K562 (cell line): ENCODE measurements at regions not wholly inside any gene's neighbourhood (a gene's known extent, or its start where the extent isn't known, plus 50 kb on each side); places are given as distances from the start of the nearest gene placed in this dataset.

Source experiments
- ATAC-seq: fragments of 200-7000 bp; cut with Tn5 transposase; 3 replicates; pipeline ENCODE4 v1.9.1; 2020; ENCODE audit warnings: moderate library complexity
- BruUV-seq: library from RNA; stranded (reverse); fragments of 400-500 nt; replicated peaks from 2 replicates; lab custom pipeline; 2021; lab: Mats Ljungman, UMichigan
- CTCF ChIA-PET: fragments of 300-600 bp; formaldehyde crosslinking; extraction: SDS; loops from one replicate; lab custom pipeline; 2021; ENCODE audit warnings: low intra/inter-chr PET ratio; lab: Yijun Ruan, JAX
- POLR2A ChIA-PET: fragments of 300-600, 350-650 bp; sonication (Branson Sonifier 250); formaldehyde crosslinking; extraction: SDS; loops from one replicate; lab custom pipeline; 2021; ENCODE audit warnings: antibody characterized with exemption, inconsistent platforms; lab: Yijun Ruan, JAX
- DNase-seq, 4 experiments: peaks; one replicate each; pipeline versions ENCODE4 v3.0.0 to v3.0.0-alpha.2; 2011 to 2018; ENCODE audit warnings: low spot score in 3 of 4, mixed read lengths in 3 of 4; ENCODE audit errors: extremely low read depth in 1 of 4
- FAIRE-seq: peaks from 2 replicates; lab custom pipeline; 2011; peaks lifted over from hg19 to GRCh38; lab: Jason Lieb, UNC
- H2AFZ ChIP-seq: 2 replicates; pipeline ENCODE4 v1.6.0; 2011; ENCODE audit warnings: low read depth, low read length, control low read depth, inconsistent platforms
- H3K27ac ChIP-seq: fragments of 200-600 bp; 3 replicates; pipeline ENCODE4 v1.8.0; 2011; ENCODE audit warnings: low read depth, mild to moderate bottlenecking, control low read depth, inconsistent platforms, low read length, moderate library complexity, mixed read lengths; ENCODE audit errors: extremely low read depth
- H3K27me3 ChIP-seq, 2 experiments: fragments of 300-600 bp in 1 of 2; 2 replicates in 1 of 2; 3 replicates in 1 of 2; pipeline versions ENCODE4 v1.6.0 to v1.8.0; 2011; ENCODE audit warnings: inconsistent platforms in 2 of 2, low read length in 2 of 2, mild to moderate bottlenecking in 1 of 2, mixed read lengths in 1 of 2, moderate library complexity in 1 of 2; ENCODE audit not compliant: control insufficient read depth in 2 of 2, insufficient read depth in 2 of 2
- H3K36me3 ChIP-seq: fragments of 300-600 bp; 3 replicates; pipeline ENCODE4 v1.8.0; 2011; ENCODE audit warnings: mild to moderate bottlenecking, low read length, inconsistent platforms; ENCODE audit not compliant: control insufficient read depth, insufficient read depth
- H3K4me1 ChIP-seq, 2 experiments: fragments of 200-600 bp in 1 of 2; replicated peaks in 1 of 2; 2 replicates in 1 of 2; 3 replicates in 1 of 2; pipeline versions ENCODE4 v1.5.1 to v1.8.0; 2011; ENCODE audit warnings: inconsistent platforms in 2 of 2, low read length in 2 of 2, mild to moderate bottlenecking in 1 of 2, mixed read lengths in 1 of 2, moderate library complexity in 1 of 2; ENCODE audit not compliant: control insufficient read depth in 2 of 2, insufficient read depth in 2 of 2
- H3K4me2 ChIP-seq: 2 replicates; pipeline ENCODE4 v1.6.1; 2011; ENCODE audit warnings: low read length, control low read depth, inconsistent platforms, mixed read lengths; ENCODE audit not compliant: insufficient read depth
- H3K4me3 ChIP-seq: fragments of 200-600 bp; sonication (generic), shearing (Covaris generic); 2 replicates; pipeline ENCODE4 v1.5.1; 2016; ENCODE audit warnings: control low read depth, inconsistent platforms
- H3K79me2 ChIP-seq: fragments of 200-600 bp; 3 replicates; pipeline ENCODE4 v1.8.0; 2011; ENCODE audit warnings: low read length, inconsistent platforms; ENCODE audit not compliant: control insufficient read depth, insufficient read depth
- H3K9ac ChIP-seq, 2 experiments: 2 replicates each; pipeline versions ENCODE4 v1.6.0 to v1.6.1; 2011; ENCODE audit warnings: low read depth in 2 of 2, low read length in 2 of 2, control low read depth in 1 of 2, inconsistent platforms in 1 of 2, mild to moderate bottlenecking in 1 of 2, mixed read lengths in 1 of 2; ENCODE audit not compliant: insufficient read depth in 1 of 2
- H3K9me1 ChIP-seq: one replicate; pipeline ENCODE4 v1.6.0; 2011; ENCODE audit warnings: inconsistent platforms, mild to moderate bottlenecking, low read length, moderate library complexity; ENCODE audit not compliant: control insufficient read depth, insufficient read depth
- H3K9me3 ChIP-seq: replicated peaks from 2 replicates; pipeline ENCODE4 v1.5.1; 2011; ENCODE audit warnings: low read depth, low read length, inconsistent platforms; ENCODE audit not compliant: control insufficient read depth, insufficient read depth
- H4K20me1 ChIP-seq: replicated peaks from 2 replicates; pipeline ENCODE4 v1.6.1; 2011; ENCODE audit warnings: low read length, inconsistent platforms, mixed read lengths; ENCODE audit not compliant: control insufficient read depth, insufficient read depth
- GTF2A2 ChIP-seq: IDR thresholded peaks from 2 replicates; pipeline ENCODE4 v1.6.1; 2016; ENCODE audit warnings: mild to moderate bottlenecking, missing genetic modification characterization, missing compliant biosample characterization
- LARP7 ChIP-seq: fragments of 450-650 bp; IDR thresholded peaks from 2 replicates; pipeline ENCODE4 v1.6.1; 2016
- RAD51 ChIP-seq: fragments of 450-650 bp; IDR thresholded peaks from 2 replicates; pipeline ENCODE4 v1.7.1; 2016; ENCODE audit warnings: low read depth, mild to moderate bottlenecking, borderline replicate concordance
- TAF9B ChIP-seq: fragments of 450-650 bp; IDR thresholded peaks from 2 replicates; pipeline ENCODE4 v1.6.1; 2018; ENCODE audit warnings: mild to moderate bottlenecking; ENCODE audit not compliant: partially characterized antibody
- TARDBP ChIP-seq: fragments of 450-650 bp; IDR thresholded peaks from 2 replicates; pipeline ENCODE4 v1.6.1; 2016
- ZEB2 ChIP-seq: fragments of 450-650 bp; IDR thresholded peaks from 2 replicates; pipeline ENCODE4 v1.6.1; 2016
- WGBS: fragments of 100-300 bp; shearing (Covaris generic); methylation state at CpG from one replicate; pipeline ENCODE4 v1.1.6; 2016; ENCODE audit warnings: low coverage, mixed read lengths; ENCODE audit not compliant: insufficient coverage; ENCODE audit errors: missing lambda C conversion rate; 5-methylcytosine and 5-hydroxymethylcytosine counted together
- in situ Hi-C: fragments of 300-500 bp; cut with MboI; formaldehyde crosslinking; loops from 4 replicates; pipeline ENCODE4 v1.15.0; 2018; ENCODE audit warnings: inconsistent platforms, mixed read lengths
- intact Hi-C: fragments of 100-400 bp; cut with micrococcal nuclease; formaldehyde crosslinking; loops from 2 replicates; pipeline ENCODE4 v1.14.2; 2022
- TF ChIP-seq, protein P1 (sequence below), 3 experiments: fragments of 200-800 bp in 1 of 3; sonication (Bioruptor generic) in 1 of 3; sonication (generic) in 1 of 3; formaldehyde crosslinking in 1 of 3; IDR thresholded peaks; 2 replicates each; pipeline versions ENCODE4 v1.6.1 to v1.8.0; 2016 to 2022; ENCODE audit warnings: mild to moderate bottlenecking in 2 of 3, missing compliant biosample characterization in 2 of 3, missing genetic modification characterization in 2 of 3, missing genetic modification reagents in 1 of 3
- TF ChIP-seq, protein P2 (sequence below): fragments of 150-350 bp; conservative IDR thresholded peaks from 2 replicates; pipeline ENCODE4 v1.6.1; 2014; ENCODE audit warnings: low read length
- TF ChIP-seq, protein P3 (sequence below): fragments of 450-650 bp; IDR thresholded peaks from 2 replicates; pipeline ENCODE4 v1.6.1; 2016; ENCODE audit warnings: borderline replicate concordance
- TF ChIP-seq, protein P4 (sequence below): fragments of 450-650 bp; formaldehyde crosslinking; IDR thresholded peaks from 2 replicates; pipeline ENCODE4 v1.4.0; 2022; ENCODE audit warnings: missing genetic modification characterization
- TF ChIP-seq, protein P5 (sequence below): fragments of 250-450 bp; sonication (Bioruptor Pico); IDR thresholded peaks from 2 replicates; pipeline ENCODE4 v1.5.0; 2021; ENCODE audit warnings: mild to moderate bottlenecking, borderline replicate concordance
- TF ChIP-seq, protein P6 (sequence below): fragments of 250-450 bp; sonication (Bioruptor Pico); IDR thresholded peaks from 2 replicates; pipeline ENCODE4 v1.4.0; 2020; ENCODE audit warnings: mild to moderate bottlenecking

DNA sequence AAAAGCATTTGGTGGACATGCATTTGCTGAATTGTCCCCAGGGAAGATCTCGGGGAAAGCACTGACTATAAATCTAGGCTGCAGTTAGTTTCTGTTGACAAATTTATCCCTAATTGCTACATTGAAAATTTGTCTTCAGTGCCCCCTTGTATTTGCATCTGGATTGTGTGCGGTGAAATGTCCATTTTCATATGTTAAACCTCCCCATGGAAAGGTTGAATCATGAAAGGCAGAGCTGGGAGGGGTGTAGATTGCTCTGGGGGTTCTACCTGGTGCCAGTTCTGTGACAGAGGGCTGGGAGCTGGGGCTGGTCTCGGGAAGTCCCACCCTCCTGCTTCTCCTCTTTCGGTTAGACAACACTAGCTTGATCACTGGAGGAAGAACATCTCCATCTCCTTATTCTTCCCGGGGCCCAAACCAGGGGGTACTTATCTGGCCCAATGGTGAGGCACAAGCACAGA is 101.9 kb downstream of the GADD45G start:
- no peak overlapping the region for H3K9ac ChIP-seq
- H3K4me1 ChIP-seq: no peaks in the 10 kb centered on the region
- H3K9me3 ChIP-seq: no peaks in the 10 kb centered on the region
- no peaks in the 10 kb centered on the region; a peak in 1 of 5 replicates for H3K27me3 ChIP-seq
- 0% methylated on average over 3 of the region's 5 CpGs for WGBS
- no peak overlapping the region for H3K27ac ChIP-seq
- no peaks in the 10 kb centered on the region for H3K9me1 ChIP-seq
- H2AFZ ChIP-seq: no peak overlapping the region
- H3K4me3 ChIP-seq: no peak overlapping the region
- DNase-seq (no peak), ATAC-seq (no peak), FAIRE-seq (no peak)
- H3K79me2 ChIP-seq: no peaks in the 10 kb centered on the region
- ChIA-PET CTCF (no interaction called here), POLR2A (no interaction called here)
- no peaks in the 10 kb centered on the region for H3K36me3 ChIP-seq
- BruUV-seq: no TSS peak
- H3K4me2 ChIP-seq: no peak overlapping the region
- no peaks in the 10 kb centered on the region for H4K20me1 ChIP-seq
- in situ Hi-C loops (no loop called here), intact Hi-C loops (no loop called here)
- TF ChIP-seq ZEB2 (no peak), LARP7 (no peak), GTF2A2 (tag) (no peak), RAD51 (no peak), TAF9B (no peak), TARDBP (no peak)
- TF ChIP-seq, protein P1, sequence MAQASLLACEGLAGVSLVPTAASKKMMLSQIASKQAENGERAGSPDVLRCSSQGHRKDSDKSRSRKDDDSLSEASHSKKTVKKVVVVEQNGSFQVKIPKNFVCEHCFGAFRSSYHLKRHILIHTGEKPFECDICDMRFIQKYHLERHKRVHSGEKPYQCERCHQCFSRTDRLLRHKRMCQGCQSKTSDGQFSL (CRISPR knock-in tag; IDR thresholded peaks at IDR 0.05): no peak
- TF ChIP-seq, protein P1 (tag; IDR thresholded peaks at IDR 0.05): no peak
- TF ChIP-seq, protein P2, sequence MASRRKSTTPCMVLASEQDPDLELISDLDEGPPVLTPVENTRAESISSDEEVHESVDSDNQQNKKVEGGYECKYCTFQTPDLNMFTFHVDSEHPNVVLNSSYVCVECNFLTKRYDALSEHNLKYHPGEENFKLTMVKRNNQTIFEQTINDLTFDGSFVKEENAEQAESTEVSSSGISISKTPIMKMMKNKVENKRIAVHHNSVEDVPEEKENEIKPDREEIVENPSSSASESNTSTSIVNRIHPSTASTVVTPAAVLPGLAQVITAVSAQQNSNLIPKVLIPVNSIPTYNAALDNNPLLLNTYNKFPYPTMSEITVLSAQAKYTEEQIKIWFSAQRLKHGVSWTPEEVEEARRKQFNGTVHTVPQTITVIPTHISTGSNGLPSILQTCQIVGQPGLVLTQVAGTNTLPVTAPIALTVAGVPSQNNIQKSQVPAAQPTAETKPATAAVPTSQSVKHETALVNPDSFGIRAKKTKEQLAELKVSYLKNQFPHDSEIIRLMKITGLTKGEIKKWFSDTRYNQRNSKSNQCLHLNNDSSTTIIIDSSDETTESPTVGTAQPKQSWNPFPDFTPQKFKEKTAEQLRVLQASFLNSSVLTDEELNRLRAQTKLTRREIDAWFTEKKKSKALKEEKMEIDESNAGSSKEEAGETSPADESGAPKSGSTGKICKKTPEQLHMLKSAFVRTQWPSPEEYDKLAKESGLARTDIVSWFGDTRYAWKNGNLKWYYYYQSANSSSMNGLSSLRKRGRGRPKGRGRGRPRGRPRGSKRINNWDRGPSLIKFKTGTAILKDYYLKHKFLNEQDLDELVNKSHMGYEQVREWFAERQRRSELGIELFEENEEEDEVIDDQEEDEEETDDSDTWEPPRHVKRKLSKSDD: no peak
- TF ChIP-seq, protein P3, sequence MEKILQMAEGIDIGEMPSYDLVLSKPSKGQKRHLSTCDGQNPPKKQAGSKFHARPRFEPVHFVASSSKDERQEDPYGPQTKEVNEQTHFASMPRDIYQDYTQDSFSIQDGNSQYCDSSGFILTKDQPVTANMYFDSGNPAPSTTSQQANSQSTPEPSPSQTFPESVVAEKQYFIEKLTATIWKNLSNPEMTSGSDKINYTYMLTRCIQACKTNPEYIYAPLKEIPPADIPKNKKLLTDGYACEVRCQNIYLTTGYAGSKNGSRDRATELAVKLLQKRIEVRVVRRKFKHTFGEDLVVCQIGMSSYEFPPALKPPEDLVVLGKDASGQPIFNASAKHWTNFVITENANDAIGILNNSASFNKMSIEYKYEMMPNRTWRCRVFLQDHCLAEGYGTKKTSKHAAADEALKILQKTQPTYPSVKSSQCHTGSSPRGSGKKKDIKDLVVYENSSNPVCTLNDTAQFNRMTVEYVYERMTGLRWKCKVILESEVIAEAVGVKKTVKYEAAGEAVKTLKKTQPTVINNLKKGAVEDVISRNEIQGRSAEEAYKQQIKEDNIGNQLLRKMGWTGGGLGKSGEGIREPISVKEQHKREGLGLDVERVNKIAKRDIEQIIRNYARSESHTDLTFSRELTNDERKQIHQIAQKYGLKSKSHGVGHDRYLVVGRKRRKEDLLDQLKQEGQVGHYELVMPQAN: no peak
- TF ChIP-seq, protein P4, sequence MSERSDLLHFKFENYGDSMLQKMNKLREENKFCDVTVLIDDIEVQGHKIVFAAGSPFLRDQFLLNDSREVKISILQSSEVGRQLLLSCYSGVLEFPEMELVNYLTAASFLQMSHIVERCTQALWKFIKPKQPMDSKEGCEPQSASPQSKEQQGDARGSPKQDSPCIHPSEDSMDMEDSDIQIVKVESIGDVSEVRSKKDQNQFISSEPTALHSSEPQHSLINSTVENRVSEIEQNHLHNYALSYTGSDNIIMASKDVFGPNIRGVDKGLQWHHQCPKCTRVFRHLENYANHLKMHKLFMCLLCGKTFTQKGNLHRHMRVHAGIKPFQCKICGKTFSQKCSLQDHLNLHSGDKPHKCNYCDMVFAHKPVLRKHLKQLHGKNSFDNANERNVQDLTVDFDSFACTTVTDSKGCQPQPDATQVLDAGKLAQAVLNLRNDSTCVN (CRISPR knock-in tag): no peak
- TF ChIP-seq, protein P5, sequence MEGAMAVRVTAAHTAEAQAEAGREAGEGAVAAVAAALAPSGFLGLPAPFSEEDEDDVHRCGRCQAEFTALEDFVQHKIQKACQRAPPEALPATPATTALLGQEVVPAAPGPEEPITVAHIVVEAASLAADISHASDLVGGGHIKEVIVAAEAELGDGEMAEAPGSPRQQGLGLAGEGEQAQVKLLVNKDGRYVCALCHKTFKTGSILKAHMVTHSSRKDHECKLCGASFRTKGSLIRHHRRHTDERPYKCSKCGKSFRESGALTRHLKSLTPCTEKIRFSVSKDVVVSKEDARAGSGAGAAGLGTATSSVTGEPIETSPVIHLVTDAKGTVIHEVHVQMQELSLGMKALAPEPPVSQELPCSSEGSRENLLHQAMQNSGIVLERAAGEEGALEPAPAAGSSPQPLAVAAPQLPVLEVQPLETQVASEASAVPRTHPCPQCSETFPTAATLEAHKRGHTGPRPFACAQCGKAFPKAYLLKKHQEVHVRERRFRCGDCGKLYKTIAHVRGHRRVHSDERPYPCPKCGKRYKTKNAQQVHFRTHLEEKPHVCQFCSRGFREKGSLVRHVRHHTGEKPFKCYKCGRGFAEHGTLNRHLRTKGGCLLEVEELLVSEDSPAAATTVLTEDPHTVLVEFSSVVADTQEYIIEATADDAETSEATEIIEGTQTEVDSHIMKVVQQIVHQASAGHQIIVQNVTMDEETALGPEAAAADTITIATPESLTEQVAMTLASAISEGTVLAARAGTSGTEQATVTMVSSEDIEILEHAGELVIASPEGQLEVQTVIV (CRISPR knock-in tag): no peak
- TF ChIP-seq, protein P6, sequence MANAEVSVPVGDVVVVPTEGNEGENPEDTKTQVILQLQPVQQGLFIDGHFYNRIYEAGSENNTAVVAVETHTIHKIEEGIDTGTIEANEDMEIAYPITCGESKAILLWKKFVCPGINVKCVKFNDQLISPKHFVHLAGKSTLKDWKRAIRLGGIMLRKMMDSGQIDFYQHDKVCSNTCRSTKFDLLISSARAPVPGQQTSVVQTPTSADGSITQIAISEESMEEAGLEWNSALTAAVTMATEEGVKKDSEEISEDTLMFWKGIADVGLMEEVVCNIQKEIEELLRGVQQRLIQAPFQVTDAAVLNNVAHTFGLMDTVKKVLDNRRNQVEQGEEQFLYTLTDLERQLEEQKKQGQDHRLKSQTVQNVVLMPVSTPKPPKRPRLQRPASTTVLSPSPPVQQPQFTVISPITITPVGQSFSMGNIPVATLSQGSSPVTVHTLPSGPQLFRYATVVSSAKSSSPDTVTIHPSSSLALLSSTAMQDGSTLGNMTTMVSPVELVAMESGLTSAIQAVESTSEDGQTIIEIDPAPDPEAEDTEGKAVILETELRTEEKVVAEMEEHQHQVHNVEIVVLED: no peak
